Right lobe of liver (tissue), 6 donors: ENCODE measurements at regions not wholly inside any gene's neighbourhood (a gene's known extent, or its start where the extent isn't known, plus 50 kb on each side); places are given as distances from the start of the nearest gene placed in this dataset.

Source experiments
- ATAC-seq, 4 donors: fragments of 200-7000 bp; cut with Tn5 transposase; one replicate each; pipeline ENCODE4 v1.9.1; 2020; ENCODE audit warnings: mild to moderate bottlenecking in 4 of 4, moderate library complexity in 4 of 4
- DNase-seq, 3 donors: peaks; one replicate each; pipeline ENCODE4 v3.0.0-alpha.2; 2020
- H3K27ac ChIP-seq, 3 donors: fragments of 200-600 bp; one replicate each; pipeline ENCODE4 v1.8.0; 2022
- H3K27me3 ChIP-seq, 2 donors: fragments of 200-600 bp; one replicate each; pipeline ENCODE4 v1.8.0; 2022
- H3K36me3 ChIP-seq, 4 donors: fragments of 200-600 bp; sonication (generic) in 1 of 4; one replicate each; pipeline versions ENCODE4 v1.5.1 to v1.8.0; 2017 to 2022; ENCODE audit warnings: control low read depth in 1 of 4
- H3K4me1 ChIP-seq, 4 donors: fragments of 200-600 bp; sonication (generic) in 1 of 4; one replicate each; pipeline versions ENCODE4 v1.5.1 to v1.8.0; 2017 to 2022; ENCODE audit warnings: control low read depth in 1 of 4
- H3K4me3 ChIP-seq, 3 donors: fragments of 200-600 bp; one replicate each; pipeline ENCODE4 v1.8.0; 2022
- H3K9me3 ChIP-seq, 4 donors: fragments of 200-600 bp; sonication (generic) in 1 of 4; one replicate each; pipeline versions ENCODE4 v1.5.1 to v1.8.0; 2017 to 2022; ENCODE audit warnings: control low read depth in 1 of 4
- POLR2A ChIP-seq: fragments of 450-650 bp; IDR thresholded peaks from one replicate; pipeline ENCODE4 v1.6.1; 2017; ENCODE audit warnings: antibody characterized with exemption, mild to moderate bottlenecking
- WGBS: methylation state at CpG from one replicate; pipeline ENCODE4 v1.1.6; 2018; ENCODE audit warnings: low coverage, low lambda C conversion rate; ENCODE audit not compliant: insufficient coverage; ENCODE audit errors: missing lambda C conversion rate; 5-methylcytosine and 5-hydroxymethylcytosine counted together
- intact Hi-C, 2 donors: fragments of 100-400 bp; cut with DNase I; formaldehyde crosslinking; loops; one replicate each; pipeline versions ENCODE4 v1.11.2 to v1.14.1; 2022
- TF ChIP-seq, protein P1 (sequence below), 4 donors: fragments of 200-600 bp in 3 of 4; fragments of 450-650 bp in 1 of 4; IDR thresholded peaks; one replicate each; pipeline versions ENCODE4 v1.5.1 to v1.8.0; 2016 to 2022; ENCODE audit warnings: antibody characterized with exemption in 4 of 4, mild to moderate bottlenecking in 2 of 4
- donor health status: DM: no; HTN: yes; CAD: no.
- donor health status: DM: no; HTN: no; CAD: no.
- donor health status: DM: no; HTN: no; CAD: no.
- donor health status: DM: no; HTN: yes; CAD: no.
- donor health status: DM: no; HTN: yes; CAD: no.

DNA sequence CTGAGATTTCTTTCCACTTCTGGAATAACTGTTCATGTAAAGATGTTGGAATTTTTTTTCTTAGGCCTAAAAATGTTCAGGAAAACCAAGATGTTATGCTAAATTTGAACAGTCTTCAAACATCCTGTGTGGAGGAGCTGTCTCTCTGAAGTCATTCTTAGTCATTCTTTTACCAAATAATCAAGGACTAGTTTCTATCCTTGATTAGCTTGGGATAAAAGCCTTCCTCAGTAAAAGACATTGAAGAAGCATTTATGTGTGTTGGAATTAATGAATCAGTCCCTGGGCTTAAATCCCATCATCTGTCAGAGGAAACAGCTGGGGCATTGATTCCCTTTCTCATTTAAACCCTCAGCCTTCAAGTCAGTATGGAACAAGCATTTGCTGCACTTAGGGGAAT lies 300.1 kb upstream of the NXPH2 start:
- Histone ChIP-seq H3K4me1 (no peaks in the 10 kb centered on the region), H3K36me3 (no peaks in the 10 kb centered on the region), H3K27me3 (no peaks in the 10 kb centered on the region), H3K4me3 (no peak overlapping the region), H3K27ac (no peak overlapping the region), H3K9me3 (no peaks in the 10 kb centered on the region)
- intact Hi-C loops, result no loop called here
- no peak for ATAC-seq
- no peak for DNase-seq
- TF ChIP-seq, protein P1, sequence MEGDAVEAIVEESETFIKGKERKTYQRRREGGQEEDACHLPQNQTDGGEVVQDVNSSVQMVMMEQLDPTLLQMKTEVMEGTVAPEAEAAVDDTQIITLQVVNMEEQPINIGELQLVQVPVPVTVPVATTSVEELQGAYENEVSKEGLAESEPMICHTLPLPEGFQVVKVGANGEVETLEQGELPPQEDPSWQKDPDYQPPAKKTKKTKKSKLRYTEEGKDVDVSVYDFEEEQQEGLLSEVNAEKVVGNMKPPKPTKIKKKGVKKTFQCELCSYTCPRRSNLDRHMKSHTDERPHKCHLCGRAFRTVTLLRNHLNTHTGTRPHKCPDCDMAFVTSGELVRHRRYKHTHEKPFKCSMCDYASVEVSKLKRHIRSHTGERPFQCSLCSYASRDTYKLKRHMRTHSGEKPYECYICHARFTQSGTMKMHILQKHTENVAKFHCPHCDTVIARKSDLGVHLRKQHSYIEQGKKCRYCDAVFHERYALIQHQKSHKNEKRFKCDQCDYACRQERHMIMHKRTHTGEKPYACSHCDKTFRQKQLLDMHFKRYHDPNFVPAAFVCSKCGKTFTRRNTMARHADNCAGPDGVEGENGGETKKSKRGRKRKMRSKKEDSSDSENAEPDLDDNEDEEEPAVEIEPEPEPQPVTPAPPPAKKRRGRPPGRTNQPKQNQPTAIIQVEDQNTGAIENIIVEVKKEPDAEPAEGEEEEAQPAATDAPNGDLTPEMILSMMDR (IDR thresholded peaks at IDR 0.05), result no peak
- TF ChIP-seq POLR2A, result no peak

DNA sequence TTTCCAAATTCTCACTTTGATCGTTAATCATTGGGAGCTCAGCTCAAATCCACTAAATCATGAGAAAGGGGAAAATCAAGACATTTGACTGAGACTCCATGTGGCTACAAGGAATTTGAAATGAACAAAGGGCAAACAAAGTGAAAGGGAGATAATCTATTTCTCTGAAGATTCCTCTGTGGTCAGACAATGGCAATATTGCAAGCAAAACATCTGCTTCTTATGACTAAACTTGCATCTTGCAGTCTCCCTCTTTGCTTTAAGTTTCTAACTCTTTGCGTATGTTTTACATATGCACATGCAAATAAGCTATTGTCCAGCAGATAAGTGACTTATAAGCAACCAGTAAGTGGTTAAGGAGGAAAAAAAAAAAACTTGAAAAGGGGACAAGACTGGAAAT lies 299.1 kb upstream of the NXPH2 start:
- H3K27ac ChIP-seq, result no peak overlapping the region
- no peak for DNase-seq
- TF ChIP-seq, protein P1 (IDR thresholded peaks at IDR 0.05), result no peak
- TF ChIP-seq POLR2A, result no peak
- H3K36me3 ChIP-seq, result no peaks in the 10 kb centered on the region
- no peaks in the 10 kb centered on the region for H3K27me3 ChIP-seq
- H3K4me1 ChIP-seq, result no peaks in the 10 kb centered on the region
- H3K9me3 ChIP-seq, result no peaks in the 10 kb centered on the region
- ATAC-seq, result no peak
- intact Hi-C loops, result no loop called here
- no peak overlapping the region for H3K4me3 ChIP-seq
- 69% methylated on average over 2 of the region's 2 CpGs for WGBS

DNA sequence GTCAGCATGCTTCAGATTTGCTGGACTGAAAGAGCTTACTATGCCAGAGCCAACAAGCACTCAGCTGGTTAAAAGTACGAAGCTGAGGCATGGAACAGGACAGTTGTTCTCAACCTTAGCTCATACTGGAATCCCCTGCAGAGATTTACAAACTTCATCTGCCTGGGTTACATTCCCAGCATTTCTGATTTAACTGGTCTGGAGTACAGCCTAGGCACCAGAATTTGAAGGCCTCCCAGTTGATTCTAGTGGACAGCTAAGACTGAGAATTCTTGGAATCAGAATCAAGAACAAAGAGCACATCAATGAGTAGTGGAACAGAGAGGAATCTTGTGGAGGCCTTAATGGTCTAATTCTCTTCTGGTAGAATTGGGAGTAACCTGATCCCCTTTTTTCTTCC lies 298.2 kb upstream of the NXPH2 start:
- Histone ChIP-seq H3K9me3 (no peaks in the 10 kb centered on the region), H3K4me1 (no peaks in the 10 kb centered on the region), H3K36me3 (no peaks in the 10 kb centered on the region), H3K27ac (no peak overlapping the region), H3K27me3 (no peaks in the 10 kb centered on the region), H3K4me3 (no peak overlapping the region)
- ATAC-seq, result no peak
- DNase-seq, result no peak
- TF ChIP-seq, protein P1 (IDR thresholded peaks at IDR 0.05), result no peak
- TF ChIP-seq POLR2A, result no peak
- intact Hi-C loops, result no loop called here
- WGBS, result 0% methylated on average over 1 of the region's 1 CpG

DNA sequence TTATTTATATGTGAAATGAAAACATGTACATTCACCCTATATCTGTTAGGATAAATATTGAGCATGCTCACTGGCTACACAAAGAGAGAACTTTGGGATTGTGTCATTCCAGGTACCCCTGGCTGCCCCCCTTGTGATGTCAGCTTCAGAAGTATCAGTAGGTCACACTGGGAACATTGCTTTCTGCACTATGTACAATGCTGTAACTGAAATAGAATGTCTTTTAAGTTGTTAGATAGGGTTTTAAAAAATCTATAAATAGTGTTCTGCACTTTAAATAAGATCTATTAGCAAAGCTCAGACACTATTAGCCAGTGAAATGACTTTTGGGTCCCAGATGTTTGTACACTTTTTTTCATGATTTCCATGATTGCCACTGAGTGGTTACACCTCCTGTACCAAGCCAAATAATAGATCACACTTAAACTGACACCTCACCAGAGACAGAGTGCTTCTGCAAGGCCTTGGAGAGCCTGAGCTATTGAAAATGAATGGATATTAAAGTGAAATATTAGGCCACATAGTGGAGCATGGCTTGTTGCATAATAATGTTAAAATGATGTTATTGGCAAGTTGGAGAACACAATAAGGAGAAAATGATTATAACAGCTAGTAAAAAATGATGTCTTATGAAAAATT lies 297.0 kb upstream of the NXPH2 start:
- Histone ChIP-seq H3K27ac (no peak overlapping the region), H3K27me3 (no peaks in the 10 kb centered on the region), H3K4me1 (no peaks in the 10 kb centered on the region), H3K9me3 (no peaks in the 10 kb centered on the region), H3K36me3 (no peaks in the 10 kb centered on the region), H3K4me3 (no peak overlapping the region)
- DNase-seq, result no peak
- intact Hi-C loops, result no loop called here
- TF ChIP-seq, protein P1 (IDR thresholded peaks at IDR 0.05), result no peak
- no peak for TF ChIP-seq POLR2A
- no peak for ATAC-seq

DNA sequence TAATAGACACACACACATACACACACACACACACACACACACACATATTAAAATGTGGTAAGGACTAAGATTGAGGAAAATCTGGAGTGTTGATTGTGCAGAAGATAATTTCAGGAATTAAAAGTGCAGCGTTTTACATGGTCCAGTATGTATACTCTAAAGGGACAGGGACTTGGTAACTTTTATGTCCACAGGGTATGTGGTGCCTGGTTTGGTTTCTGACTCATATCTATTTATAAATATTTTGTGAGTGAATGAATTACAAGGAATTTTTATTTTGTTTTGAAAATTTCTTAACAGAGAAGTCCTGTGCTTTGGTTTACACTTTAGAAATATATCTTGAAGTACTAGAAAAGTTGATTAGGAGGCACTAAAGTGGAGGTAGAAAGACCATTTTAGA lies 287.7 kb upstream of the NXPH2 start:
- intact Hi-C loops, result no loop called here
- Histone ChIP-seq H3K27ac (no peak overlapping the region), H3K27me3 (no peaks in the 10 kb centered on the region), H3K4me3 (no peak overlapping the region), H3K9me3 (no peaks in the 10 kb centered on the region), H3K4me1 (no peaks in the 10 kb centered on the region), H3K36me3 (no peaks in the 10 kb centered on the region)
- WGBS, result 56% methylated on average over 1 of the region's 1 CpG
- TF ChIP-seq, protein P1 (IDR thresholded peaks at IDR 0.05), result no peak
- no peak for TF ChIP-seq POLR2A
- no peak for DNase-seq
- ATAC-seq, result no peak
